HG02938 (cell line): ENCODE measurements at regions not wholly inside any gene's neighbourhood (a gene's known extent, or its start where the extent isn't known, plus 50 kb on each side); places are given as distances from the start of the nearest gene placed in this dataset.

Source experiments
- ATAC-seq: cut with Tn5 transposase; IDR thresholded peaks from one replicate; pipeline ENCODE4 v1.9.1; 2021; ENCODE audit warnings: mild to moderate bottlenecking, moderate library complexity; ENCODE audit not compliant: unreplicated experiment

- ATAC-seq, result no peak
Observed at GRCh38 chr4:133245226-133245625, 96.1 kb downstream of the PCDH10 start.
